ENCODE measurements at regions not wholly inside any gene's neighbourhood (a gene's known extent, or its start where the extent isn't known, plus 50 kb on each side); places are given as distances from the start of the nearest gene placed in this dataset.

GRCh38 chr6:160929831-160930230 lies 61.7 kb upstream of the MAP3K4 start:
- Histone ChIP-seq H3K79me2 (ENCODE audit: insufficient read depth, low read length) (no peaks in the 10 kb centered on the region), H3K4me3 (ENCODE audit: insufficient read depth, low read depth, low read length) (no peak overlapping the region), H3K9me3 (ENCODE audit: insufficient read depth, low read depth, low read length) (no peaks in the 10 kb centered on the region), H2AFZ (ENCODE audit: low read depth, low read length) (no peak overlapping the region), H3K4me1 (ENCODE audit: insufficient read depth, low read length) (peaks cover 5% of the 10 kb centered on the region), H3K9ac (ENCODE audit: low read length) (no peak overlapping the region), H3K4me2 (ENCODE audit: low read length) (no peak overlapping the region), H3K27ac (ENCODE audit: low read depth, low read length) (no peak overlapping the region), H3K36me3 (ENCODE audit: insufficient read depth, low read length) (no peaks in the 10 kb centered on the region), H4K20me1 (ENCODE audit: insufficient read depth, low read length) (no peaks in the 10 kb centered on the region), H3K27me3 (ENCODE audit: insufficient read depth, low read length) (no peaks in the 10 kb centered on the region)
- no peak for FAIRE-seq
- no peaks in the 10 kb centered on the region for H3K36me3 Mint-ChIP-seq (ENCODE audit: low read depth, unreplicated experiment)
- peaks cover 3% of the 10 kb centered on the region for H3K9me3 Mint-ChIP-seq (ENCODE audit: unreplicated experiment)
- H3K27me3 Mint-ChIP-seq (ENCODE audit: low read depth, unreplicated experiment) = peaks cover 14% of the 10 kb centered on the region
- no peak for DNase-seq (ENCODE audit: low read depth)
- H3K27ac Mint-ChIP-seq (ENCODE audit: unreplicated experiment) = no peak overlapping the region
- no peak overlapping the region for H3K4me3 Mint-ChIP-seq (ENCODE audit: unreplicated experiment)
- H3K4me1 Mint-ChIP-seq (ENCODE audit: low read depth, unreplicated experiment) = no peaks in the 10 kb centered on the region
- no peak for TF ChIP-seq CTCF (IDR thresholded peaks at IDR 0.05; ENCODE audit: insufficient read depth, low read depth, low read length)
- no peak for TF ChIP-seq EZH2 (IDR thresholded peaks at IDR 0.05; ENCODE audit: insufficient read depth, low read length)

DNA sequence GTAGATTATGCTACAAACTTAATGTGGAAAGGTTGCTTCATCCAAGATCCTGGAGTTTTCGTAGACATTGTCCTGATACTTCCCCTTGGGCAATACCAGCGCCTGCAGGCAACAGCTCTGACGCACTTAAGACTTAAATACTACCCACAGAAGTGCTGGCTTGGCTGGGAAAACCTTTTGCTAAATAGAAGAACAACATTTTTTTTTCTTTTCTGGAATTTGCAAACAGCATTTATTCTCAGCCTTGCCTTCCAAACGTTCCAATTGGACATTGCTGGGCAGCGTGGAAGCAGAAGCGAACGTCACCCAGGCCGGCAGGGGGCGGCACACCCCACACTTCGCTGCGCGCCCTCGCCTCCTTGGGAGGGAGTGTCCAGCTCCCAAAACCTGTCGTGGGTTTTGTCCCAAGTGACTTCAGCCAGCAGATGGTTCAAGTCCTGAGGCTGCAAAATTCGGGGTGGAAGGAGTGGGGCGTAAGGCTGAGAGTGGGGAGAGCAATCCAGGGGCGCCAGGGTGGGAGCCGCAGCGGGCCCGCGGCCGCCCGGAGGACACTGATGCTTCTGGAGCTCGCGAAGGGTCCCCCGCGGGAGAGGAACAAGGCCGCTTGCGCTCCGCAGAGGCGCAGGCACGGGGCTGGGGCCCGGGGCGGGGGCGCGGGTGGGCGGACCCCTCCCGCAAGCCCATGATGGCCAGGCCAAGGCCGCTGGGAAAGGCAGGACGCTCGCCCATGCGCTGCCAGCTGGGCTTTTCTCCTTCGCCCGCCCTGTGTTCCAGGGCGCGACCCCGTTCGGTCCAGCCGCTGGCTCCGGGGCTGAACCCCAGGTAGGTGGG lies 60.8 kb upstream of the MAP3K4 start:
- Histone ChIP-seq H4K20me1 (ENCODE audit: insufficient read depth, low read length) (no peaks in the 10 kb centered on the region), H3K9ac (ENCODE audit: low read length) (peak overlapping the region; percentile 75), H3K4me3 (ENCODE audit: insufficient read depth, low read depth, low read length) (peak overlapping the region; percentile 63), H3K27ac (ENCODE audit: low read depth, low read length) (no peak overlapping the region), H3K79me2 (ENCODE audit: insufficient read depth, low read length) (no peaks in the 10 kb centered on the region), H3K4me1 (ENCODE audit: insufficient read depth, low read length) (peaks cover 5% of the 10 kb centered on the region), H3K27me3 (ENCODE audit: insufficient read depth, low read length) (no peaks in the 10 kb centered on the region), H3K9me3 (ENCODE audit: insufficient read depth, low read depth, low read length) (no peaks in the 10 kb centered on the region), H3K36me3 (ENCODE audit: insufficient read depth, low read length) (no peaks in the 10 kb centered on the region), H3K4me2 (ENCODE audit: low read length) (peak overlapping the region; percentile 95), H2AFZ (ENCODE audit: low read depth, low read length) (peak overlapping the region; percentile 97)
- Mint-ChIP-seq H3K27ac (ENCODE audit: unreplicated experiment) (no peak overlapping the region), H3K4me1 (ENCODE audit: low read depth, unreplicated experiment) (no peaks in the 10 kb centered on the region), H3K9me3 (ENCODE audit: unreplicated experiment) (peaks cover 3% of the 10 kb centered on the region), H3K27me3 (ENCODE audit: low read depth, unreplicated experiment) (peaks cover 14% of the 10 kb centered on the region), H3K4me3 (ENCODE audit: unreplicated experiment) (peak overlapping the region; percentile 82), H3K36me3 (ENCODE audit: low read depth, unreplicated experiment) (no peaks in the 10 kb centered on the region)
- FAIRE-seq (peak; percentile 71), DNase-seq (ENCODE audit: low read depth) (peak; percentile 76)
- TF ChIP-seq CTCF (IDR thresholded peaks at IDR 0.05; ENCODE audit: insufficient read depth, low read depth, low read length) = peak; percentile 70
- TF ChIP-seq EZH2 (IDR thresholded peaks at IDR 0.05; ENCODE audit: insufficient read depth, low read length) = no peak

Measured in astrocyte (in vitro differentiated cells and primary cell).